ENCODE measurements at regions not wholly inside any gene's neighbourhood (a gene's known extent, or its start where the extent isn't known, plus 50 kb on each side); places are given as distances from the start of the nearest gene placed in this dataset.
"Not testable (repeated sequence)": the region's sequence is repeated elsewhere in the genome, so short reads cannot be mapped to it uniquely, and the experiment has no call there.

- no peak for DNase-seq
Observed at GRCh38 chr3:145490088-145491048, 670.6 kb downstream of the PLOD2 start.

GRCh38 chr3:145492456-145492855 is 668.5 kb downstream of the PLOD2 start:
- DNase-seq, result no peak

GRCh38 chr3:145517416-145517815 is 643.6 kb downstream of the PLOD2 start:
- DNase-seq, result not testable (repeated sequence)

GRCh38 chr3:145518639-145519038 is 642.3 kb downstream of the PLOD2 start:
- DNase-seq, result no peak

- DNase-seq, result no peak
Observed at GRCh38 chr3:145519398-145520047, 641.5 kb downstream of the PLOD2 start.

- DNase-seq, result no peak
Observed at GRCh38 chr3:145522179-145522578, 638.8 kb downstream of the PLOD2 start.

GRCh38 chr3:145522893-145523651 is 637.9 kb downstream of the PLOD2 start:
- DNase-seq, result no peak

- DNase-seq, result no peak
Observed at GRCh38 chr3:145531548-145531947, 629.4 kb downstream of the PLOD2 start.

GRCh38 chr3:145533696-145534095 is 627.3 kb downstream of the PLOD2 start:
- DNase-seq, result no peak

- no peak for DNase-seq
Observed at GRCh38 chr3:145536461-145536860, 624.5 kb downstream of the PLOD2 start.

- no peak for DNase-seq
Observed at GRCh38 chr3:145550522-145550921, 610.5 kb downstream of the PLOD2 start.

- no peak for DNase-seq
Observed at GRCh38 chr3:145557405-145557804, 603.6 kb downstream of the PLOD2 start.

GRCh38 chr3:145578471-145578870 is 582.5 kb downstream of the PLOD2 start:
- DNase-seq, result no peak

- no peak for DNase-seq
Observed at GRCh38 chr3:145581694-145582093, 579.3 kb downstream of the PLOD2 start.

- DNase-seq, result no peak
Observed at GRCh38 chr3:145604851-145605250, 556.1 kb downstream of the PLOD2 start.

- DNase-seq, result no peak
Observed at GRCh38 chr3:145620002-145620401, 541.0 kb downstream of the PLOD2 start.

- DNase-seq, result no peak
Observed at GRCh38 chr3:145620486-145620885, 540.5 kb downstream of the PLOD2 start.

GRCh38 chr3:145623349-145623748 is 537.6 kb downstream of the PLOD2 start:
- DNase-seq, result no peak

- no peak for DNase-seq
Observed at GRCh38 chr3:145628211-145628610, 532.8 kb downstream of the PLOD2 start.

- no peak for DNase-seq
Observed at GRCh38 chr3:145637105-145637504, 523.9 kb downstream of the PLOD2 start.

GRCh38 chr3:145639003-145639606 is 521.9 kb downstream of the PLOD2 start:
- no peak for DNase-seq

GRCh38 chr3:145639875-145640274 is 521.1 kb downstream of the PLOD2 start:
- no peak for DNase-seq

GRCh38 chr3:145648396-145648795 is 512.6 kb downstream of the PLOD2 start:
- no peak for DNase-seq
